Ovary (tissue), 3 donors: ENCODE measurements at regions not wholly inside any gene's neighbourhood (a gene's known extent, or its start where the extent isn't known, plus 50 kb on each side); places are given as distances from the start of the nearest gene placed in this dataset.
"Not testable (repeated sequence)": the region's sequence is repeated elsewhere in the genome, so short reads cannot be mapped to it uniquely, and the experiment has no call there.

ENCODE experiments used
- CTCF ChIP-seq, 3 donors: fragments of 450-650 bp in 2 of 3; fragments of 200-600 bp in 1 of 3; IDR thresholded peaks; one replicate each; pipeline versions ENCODE4 v1.5.1 to v1.8.0; 2016 to 2022; ENCODE audit warnings: antibody characterized with exemption in 3 of 3, mild to moderate bottlenecking in 1 of 3
- EP300 ChIP-seq: sonication (generic); formaldehyde crosslinking; IDR thresholded peaks from one replicate; pipeline ENCODE4 v1.6.1; 2017; ENCODE audit warnings: antibody characterized with exemption
- POLR2A ChIP-seq: fragments of 450-650 bp; IDR thresholded peaks from one replicate; pipeline ENCODE4 v1.6.1; 2017; ENCODE audit warnings: antibody characterized with exemption, mild to moderate bottlenecking, moderate library complexity
- donor health status: DM: no; HTN: no; CAD: no.

GRCh38 chr9:74424488-74424887 is 72.6 kb upstream of the RORB start:
- TF ChIP-seq CTCF (IDR thresholded peaks at IDR 0.05); POLR2A; EP300: not testable (repeated sequence)
